HEK293T (cell line): ENCODE measurements at regions not wholly inside any gene's neighbourhood (a gene's known extent, or its start where the extent isn't known, plus 50 kb on each side); places are given as distances from the start of the nearest gene placed in this dataset.

Source experiments
- ARNT ChIP-seq: fragments of 450-650 bp; IDR thresholded peaks from 2 replicates; pipeline ENCODE4 v1.6.1; 2017; ENCODE audit warnings: mild to moderate bottlenecking
- CTBP1 ChIP-seq: fragments of 450-650 bp; IDR thresholded peaks from 2 replicates; pipeline ENCODE4 v1.6.1; 2016; ENCODE audit warnings: borderline replicate concordance
- ELF4 ChIP-seq: fragments of 450-650 bp; IDR thresholded peaks from 2 replicates; pipeline ENCODE4 v1.6.1; 2017; ENCODE audit warnings: antibody characterized with exemption
- FOXA1 ChIP-seq: fragments of 450-650 bp; IDR thresholded peaks from 2 replicates; pipeline ENCODE4 v1.6.1; 2016; ENCODE audit warnings: mild to moderate bottlenecking
- FOXK2 ChIP-seq: fragments of 450-650 bp; IDR thresholded peaks from 2 replicates; pipeline ENCODE4 v1.6.1; 2016; ENCODE audit warnings: mild to moderate bottlenecking
- FOXM1 ChIP-seq: fragments of 450-650 bp; IDR thresholded peaks from 2 replicates; pipeline ENCODE4 v1.6.1; 2017; ENCODE audit warnings: mild to moderate bottlenecking, borderline replicate concordance
- NFRKB ChIP-seq: fragments of 450-650 bp; IDR thresholded peaks from 2 replicates; pipeline ENCODE4 v1.6.1; 2016; ENCODE audit warnings: mild to moderate bottlenecking, moderate library complexity
- SP1 ChIP-seq: fragments of 450-650 bp; IDR thresholded peaks from 2 replicates; pipeline ENCODE4 v1.6.1; 2017

- TF ChIP-seq ARNT (no peak), FOXM1 (no peak), NFRKB (no peak), ELF4 (no peak), CTBP1 (no peak), FOXK2 (no peak), SP1 (no peak), FOXA1 (no peak)
These were observed 148.1 kb upstream of the ZNF608 start for GRCh38 chr5:124894541-124894940.
